Inflammatory macrophage treated with lipopolysaccharide for 1 hour (primary cell): ENCODE measurements at regions not wholly inside any gene's neighbourhood (a gene's known extent, or its start where the extent isn't known, plus 50 kb on each side); places are given as distances from the start of the nearest gene placed in this dataset.
"Not testable (repeated sequence)": the region's sequence is repeated elsewhere in the genome, so short reads cannot be mapped to it uniquely, and the experiment has no call there.

Experiments
- DNase-seq, 2 donors: peaks; one replicate each; pipeline ENCODE4 v3.0.0-alpha.2; 2020 to 2022

DNA sequence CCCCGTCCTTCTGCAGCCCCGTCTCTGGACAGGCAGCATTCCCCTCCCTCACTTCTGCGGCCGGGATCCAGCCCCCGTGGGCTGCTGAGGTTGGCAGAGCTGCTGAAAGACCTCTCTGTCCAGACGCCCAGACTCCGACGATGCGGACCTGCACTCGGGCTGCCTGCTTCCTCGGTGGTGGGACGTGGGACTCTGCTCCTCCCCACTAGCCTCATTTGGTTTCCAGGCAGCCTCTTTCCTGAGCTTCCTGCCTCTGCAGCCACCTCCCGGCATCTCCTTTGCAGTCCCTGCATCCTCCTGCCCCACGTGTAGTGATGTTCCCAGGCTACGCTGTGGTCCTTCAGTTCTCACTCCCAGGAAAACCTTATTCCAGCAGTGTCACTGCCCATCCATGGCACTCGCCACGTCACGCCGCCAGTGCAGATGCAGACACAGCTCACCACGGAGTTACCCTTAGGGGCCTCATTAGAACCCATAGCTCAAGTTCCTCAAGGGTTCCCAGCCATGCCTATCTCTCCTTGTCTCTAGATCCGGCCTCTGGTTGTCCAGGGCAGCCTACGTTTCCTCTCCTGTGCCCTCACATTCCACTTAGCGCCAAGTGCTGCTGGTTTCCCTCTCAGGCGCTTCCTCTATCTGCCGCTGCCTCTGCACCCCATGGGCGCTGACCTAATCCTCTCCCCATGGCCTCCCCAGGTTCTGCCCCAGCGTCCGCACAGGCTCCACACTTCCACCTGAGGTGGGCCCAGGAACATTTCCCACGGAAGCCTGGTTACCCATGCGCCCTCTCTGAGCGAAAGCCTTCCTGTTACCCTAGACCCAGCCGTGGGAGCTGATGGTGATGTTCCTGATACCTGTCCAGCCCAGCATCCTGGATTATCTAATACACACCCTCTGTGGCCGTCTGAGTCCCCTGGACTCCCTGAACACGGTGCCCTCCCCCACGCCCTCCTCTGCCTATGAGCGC, 318.3 kb upstream of the MYT1L start:
- no peak for DNase-seq

GRCh38 chr2:2648094-2648493, 317.0 kb upstream of the MYT1L start:
- no peak for DNase-seq

DNA sequence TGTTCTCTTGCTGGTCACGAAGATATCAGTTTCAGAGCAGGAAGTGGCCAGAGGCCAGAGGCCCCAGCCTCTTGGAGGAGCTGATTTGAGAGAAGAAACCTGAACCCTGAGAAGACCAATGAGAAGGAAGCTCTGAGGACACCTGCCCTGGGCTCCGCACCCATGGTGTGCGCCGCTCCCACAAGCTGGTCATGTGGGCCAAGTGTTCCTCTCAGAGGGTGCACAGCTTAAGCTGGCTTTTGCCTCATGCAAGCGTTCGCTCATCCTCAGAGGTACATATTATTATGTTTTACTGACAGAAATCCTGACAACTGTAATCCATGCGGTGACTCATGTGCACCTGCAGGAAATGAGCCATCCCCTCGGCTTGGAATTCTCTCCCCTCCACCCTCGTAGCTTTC, 316.1 kb upstream of the MYT1L start:
- no peak for DNase-seq

GRCh38 chr2:2646433-2647051, 315.5 kb upstream of the MYT1L start:
- DNase-seq = no peak

- no peak for DNase-seq
These were observed 314.2 kb upstream of the MYT1L start for GRCh38 chr2:2645162-2645855.

- not testable (repeated sequence) for DNase-seq
These were observed 313.7 kb upstream of the MYT1L start for GRCh38 chr2:2644751-2645150.

DNA sequence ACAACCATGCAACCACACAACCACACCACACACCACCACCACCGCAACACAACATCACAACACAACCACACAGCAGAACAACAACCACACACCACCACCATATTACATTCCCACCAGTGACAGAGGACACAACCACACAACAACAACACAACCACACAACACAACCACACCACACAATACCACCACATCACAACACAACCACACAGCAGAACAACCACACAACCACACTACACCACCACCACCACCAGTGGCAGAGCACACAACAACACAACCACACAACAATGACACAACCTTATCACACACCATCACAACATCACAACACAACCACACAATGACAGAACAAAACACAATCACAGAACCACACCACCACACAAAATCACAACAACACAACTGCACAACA, 313.0 kb upstream of the MYT1L start:
- no peak for DNase-seq

DNA sequence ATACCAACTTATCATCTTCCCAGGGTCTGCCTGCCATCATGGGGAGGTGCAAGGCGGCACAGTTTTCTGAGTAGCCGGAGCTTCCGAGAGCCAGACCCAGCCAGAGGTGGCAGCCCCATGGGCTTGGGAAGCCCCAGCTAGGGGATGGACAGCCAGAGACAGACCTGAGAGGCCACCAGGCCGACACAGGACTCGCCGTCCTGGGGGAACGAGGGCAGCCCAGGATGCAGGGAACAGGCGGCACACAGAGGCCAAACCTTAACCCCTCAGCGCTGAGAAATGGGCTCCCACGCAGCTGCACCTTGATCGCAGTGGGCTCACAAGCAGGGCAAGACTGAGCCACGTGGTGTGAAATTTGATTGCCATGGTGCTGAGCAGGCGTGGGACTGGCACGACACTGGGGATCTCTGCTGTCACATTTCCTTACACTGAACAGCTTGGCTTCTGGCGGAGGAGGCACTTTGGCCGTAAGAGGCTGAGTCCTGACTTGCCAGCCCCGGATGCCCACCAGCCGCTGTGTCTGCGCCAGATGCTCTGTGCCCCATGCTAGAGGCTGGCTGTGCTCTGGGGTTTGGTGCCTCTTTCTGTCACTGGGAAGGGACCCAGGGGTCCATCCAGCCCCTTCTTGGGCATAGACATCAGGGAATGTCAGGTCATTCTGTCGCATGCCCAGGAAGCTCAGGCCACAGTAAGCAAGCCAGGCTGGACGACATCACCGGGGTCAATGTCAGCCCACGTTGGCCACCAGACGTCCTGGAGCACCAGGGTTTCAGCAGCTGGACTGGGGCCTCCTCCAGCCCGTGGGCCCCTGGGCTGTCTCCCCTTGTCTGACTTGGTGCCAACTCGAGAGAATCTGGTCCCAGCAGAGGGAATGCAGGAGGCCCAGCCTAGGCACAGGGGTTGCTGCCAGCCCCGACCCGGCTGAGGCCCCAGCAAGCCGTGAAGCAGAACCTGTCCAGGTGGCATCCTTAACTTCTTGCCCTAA, 312.1 kb upstream of the MYT1L start:
- DNase-seq = no peak

- no peak for DNase-seq
These were observed 310.7 kb upstream of the MYT1L start for GRCh38 chr2:2641541-2642410.

- DNase-seq = no peak
These were observed 309.7 kb upstream of the MYT1L start for GRCh38 chr2:2640818-2641217.

- no peak for DNase-seq
These were observed 309.3 kb upstream of the MYT1L start for GRCh38 chr2:2640371-2640770.

DNA sequence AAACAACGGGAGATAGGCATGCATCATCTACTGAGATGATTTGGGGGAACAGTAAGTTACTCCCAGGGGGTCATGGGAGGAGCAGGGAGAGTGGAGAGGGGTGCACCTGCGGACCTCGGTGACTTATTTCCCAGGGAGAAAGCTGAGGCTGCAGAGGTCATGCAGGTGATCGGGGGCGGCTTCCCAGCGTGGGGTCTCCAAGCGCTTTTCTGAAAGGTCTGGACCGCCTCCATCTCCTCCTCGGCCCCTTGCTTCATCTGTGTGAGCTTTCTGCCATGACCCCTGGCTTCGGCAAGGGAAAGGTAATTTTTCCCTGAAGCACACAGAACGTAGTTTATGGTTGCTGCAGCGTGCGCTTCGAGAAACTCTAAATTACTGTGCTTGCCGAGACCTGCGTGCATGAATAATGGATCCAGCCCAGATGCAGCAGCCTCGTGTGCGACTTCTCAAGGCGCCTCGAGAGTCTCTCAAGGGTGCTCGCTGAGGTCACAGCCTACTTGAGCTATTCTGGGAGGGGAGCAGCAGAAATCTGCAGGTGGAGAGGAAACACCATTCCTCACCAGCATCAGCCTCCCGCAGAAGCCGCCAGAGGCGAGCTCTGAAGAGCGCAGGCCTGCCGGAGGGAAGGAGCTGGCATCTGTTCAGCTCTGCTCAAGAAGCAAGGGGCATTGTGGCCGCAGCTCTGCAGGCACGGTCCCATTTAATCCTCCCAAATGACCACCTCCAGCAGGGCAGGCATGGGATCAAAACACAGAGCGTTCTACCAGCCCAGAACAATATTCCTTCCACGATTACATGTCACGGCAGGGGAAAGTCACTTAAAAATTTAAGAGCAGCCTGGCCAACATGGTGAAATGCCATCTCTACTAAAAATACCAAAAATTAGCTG, 308.4 kb upstream of the MYT1L start:
- no peak for DNase-seq

GRCh38 chr2:2638547-2639220, 307.6 kb upstream of the MYT1L start:
- no peak for DNase-seq

GRCh38 chr2:2636813-2637212, 305.7 kb upstream of the MYT1L start:
- DNase-seq = no peak

- DNase-seq = no peak
These were observed 304.0 kb upstream of the MYT1L start for GRCh38 chr2:2635025-2635528.

- no peak for DNase-seq
These were observed 301.9 kb upstream of the MYT1L start for GRCh38 chr2:2633017-2633416.

GRCh38 chr2:2623939-2624338, 292.9 kb upstream of the MYT1L start:
- no peak for DNase-seq

DNA sequence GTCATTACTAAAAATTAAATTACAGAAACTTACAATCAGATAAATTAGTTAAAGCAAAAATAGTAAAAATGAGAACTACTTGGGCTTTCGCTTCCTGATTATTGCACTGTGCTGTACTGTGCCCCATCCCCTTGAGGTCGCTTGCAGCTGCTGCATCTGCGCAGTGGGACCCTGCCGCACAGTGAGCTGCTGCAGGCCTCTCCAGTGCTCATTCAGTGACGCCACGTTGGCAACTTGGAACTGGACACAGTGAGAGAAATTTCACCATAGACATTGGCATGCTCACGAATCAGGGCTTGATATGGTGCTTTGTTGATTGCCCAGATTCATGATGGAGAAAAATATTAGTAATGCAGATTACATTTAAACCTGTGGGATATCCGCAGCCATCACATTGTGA, 290.8 kb upstream of the MYT1L start:
- no peak for DNase-seq

- DNase-seq = no peak
These were observed 289.5 kb upstream of the MYT1L start for GRCh38 chr2:2620604-2621003.

DNA sequence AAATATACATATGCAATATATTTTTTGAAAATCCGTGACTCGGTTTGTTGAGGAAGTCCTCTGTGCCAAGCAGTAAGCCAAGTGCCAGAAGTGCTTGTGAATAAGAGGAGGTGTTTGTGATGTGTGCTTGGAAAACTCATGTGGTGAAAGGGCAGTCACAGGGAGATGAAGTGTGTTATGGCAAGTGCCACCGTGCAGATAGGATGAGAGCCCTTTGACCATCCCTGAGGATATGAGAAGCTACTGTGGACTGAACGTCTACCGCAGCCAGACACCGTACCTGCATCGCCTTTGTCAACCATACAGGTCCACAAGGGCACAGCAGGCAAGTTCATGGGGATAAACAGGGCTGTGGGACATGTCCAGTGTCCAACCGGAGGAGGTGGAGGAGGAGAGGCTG, 288.9 kb upstream of the MYT1L start:
- DNase-seq = no peak
